ENCODE measurements at regions not wholly inside any gene's neighbourhood (a gene's known extent, or its start where the extent isn't known, plus 50 kb on each side); places are given as distances from the start of the nearest gene placed in this dataset.

DNA sequence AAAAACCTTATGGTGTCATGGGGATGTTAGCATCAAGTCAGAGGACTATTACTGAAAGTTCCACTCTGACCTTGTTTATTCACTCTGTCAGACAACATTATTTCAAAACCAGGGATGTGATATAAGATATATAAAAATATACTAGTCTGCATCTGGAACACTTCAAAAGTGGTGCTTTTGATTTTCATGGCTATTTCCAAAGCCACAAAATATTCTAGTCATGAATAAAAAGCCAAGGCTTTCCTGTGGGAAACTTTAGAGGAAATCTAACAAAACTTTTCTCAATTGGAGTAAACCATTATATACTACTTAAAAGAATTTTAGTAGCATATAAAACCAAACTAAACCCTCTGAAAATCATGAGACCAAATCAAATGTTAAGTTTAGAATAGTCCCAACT lies 205.2 kb downstream of the TMEM26 start:
- Histone ChIP-seq H3K79me1 (ENCODE audit: low read depth in 1 of 2, low read length in 2 of 2) (no peaks in the 10 kb centered on the region), H3K4me2 (ENCODE audit: low read depth, low read length) (no peak overlapping the region), H2BK15ac (ENCODE audit: low read depth, low read length) (no peak overlapping the region), H3K14ac (replicated peaks; ENCODE audit: low read depth, low read length) (no peak overlapping the region), H2BK120ac (ENCODE audit: low read depth, low read length) (no peak overlapping the region), H3K36me3 (ENCODE audit: control insufficient read depth, insufficient read depth, low read length) (no peaks in the 10 kb centered on the region), H3K27ac (ENCODE audit: insufficient read depth, low read length) (no peak overlapping the region), H3K9me3 (ENCODE audit: control insufficient read depth, insufficient read depth, low read length) (no peaks in the 10 kb centered on the region), H2BK20ac (ENCODE audit: low read depth, low read length) (no peak overlapping the region), H2BK5ac (ENCODE audit: low read depth, low read length, poor library complexity, severe bottlenecking) (no peak overlapping the region), H2AK5ac (ENCODE audit: low read depth, low read length) (no peak overlapping the region), H3K4me1 (ENCODE audit: control insufficient read depth, insufficient read depth, low read length) (no peaks in the 10 kb centered on the region), H3K18ac (ENCODE audit: low read depth, low read length) (no peak overlapping the region), H4K20me1 (ENCODE audit: insufficient read depth, low read length) (no peaks in the 10 kb centered on the region), H2AFZ (replicated peaks; ENCODE audit: low read length, poor library complexity) (no peak overlapping the region), H3K9ac (ENCODE audit: low read depth, low read length) (no peak overlapping the region), H3K4ac (ENCODE audit: low read depth, low read length) (no peak overlapping the region), H3K23ac (ENCODE audit: low read depth, low read length) (no peak overlapping the region), H3K27me3 (ENCODE audit: control insufficient read depth, insufficient read depth, low read length) (peaks cover 10% of the 10 kb centered on the region), H3K9me1 (ENCODE audit: insufficient read depth, low read length) (no peaks in the 10 kb centered on the region), H4K91ac (ENCODE audit: insufficient read depth, low read depth, low read length) (no peak overlapping the region), H4K5ac (ENCODE audit: low read depth, low read length) (no peak overlapping the region), H3K4me3 (ENCODE audit: insufficient read depth, low read depth, low read length) (no peak overlapping the region), H4K8ac (ENCODE audit: low read depth in 2 of 2, low read length in 2 of 2) (no peak overlapping the region), H3K56ac (ENCODE audit: extremely low read depth, insufficient read depth, low read length) (no peak overlapping the region), H2AK9ac (replicated peaks; ENCODE audit: low read depth, low read length, poor library complexity) (no peak overlapping the region)
- no TSS peak for BruUV-seq (replicated peaks)
- CTCF ChIA-PET = no interaction called here
- in situ Hi-C loops (cut with MboI; ENCODE audit: low sequenced_read_pairs) = no loop called here
- ATAC-seq (ENCODE audit: low read depth) = no peak
- intact Hi-C loops (cut with micrococcal nuclease) = no loop called here
- dilution Hi-C loops (cut with HindIII; ENCODE audit: low sequenced_read_pairs, unreplicated experiment) = no loop called here
- no peak for DNase-seq
- POLR2A ChIA-PET (ENCODE audit: unreplicated experiment) = no interaction called here
- TF ChIP-seq ELK1 (IDR thresholded peaks at IDR 0.05; ENCODE audit: borderline replicate concordance, low read depth, low read length) (no peak), CTCF (conservative IDR thresholded peaks at IDR 0.05; ENCODE audit: low read depth, low read length) (no peak), POLR2A (IDR thresholded peaks at IDR 0.05; ENCODE audit: low read depth, low read length) (no peak), RFX5 (IDR thresholded peaks at IDR 0.05; ENCODE audit: low read depth, low read length) (no peak), SMC3 (IDR thresholded peaks at IDR 0.05; ENCODE audit: low read depth, low read length) (no peak), BHLHE40 (IDR thresholded peaks at IDR 0.05; ENCODE audit: low read depth, low read length) (no peak), NFE2L2 (IDR thresholded peaks at IDR 0.05; ENCODE audit: low read depth, low read length) (no peak), MAFK (IDR thresholded peaks at IDR 0.05; ENCODE audit: low read depth, low read length) (no peak), MXI1 (IDR thresholded peaks at IDR 0.05; ENCODE audit: borderline replicate concordance, low read depth, low read length) (no peak), CHD1 (IDR thresholded peaks at IDR 0.05; ENCODE audit: low read depth, low read length) (no peak), RAD21 (IDR thresholded peaks at IDR 0.05; ENCODE audit: low read length) (no peak), FOS (IDR thresholded peaks at IDR 0.05; ENCODE audit: low read depth, low read length) (no peak), CEBPB (IDR thresholded peaks at IDR 0.05; ENCODE audit: low read depth, low read length) (no peak), RCOR1 (IDR thresholded peaks at IDR 0.05; ENCODE audit: insufficient replicate concordance, low read length) (no peak), MAZ (IDR thresholded peaks at IDR 0.05; ENCODE audit: borderline replicate concordance, low read depth, low read length) (no peak), USF2 (IDR thresholded peaks at IDR 0.05; ENCODE audit: low read depth, low read length) (no peak)
